OCI-LY1 (cell line): ENCODE measurements at regions not wholly inside any gene's neighbourhood (a gene's known extent, or its start where the extent isn't known, plus 50 kb on each side); places are given as distances from the start of the nearest gene placed in this dataset.

Experiments
- H2AFZ ChIP-seq: fragments of 200-600 bp; sonication (generic), shearing (Covaris generic); 2 replicates; pipeline ENCODE4 v1.6.0; 2014; ENCODE audit warnings: antibody characterized with exemption, mild to moderate bottlenecking, low read length
- H3F3A ChIP-seq: fragments of 200-600 bp; sonication (generic), shearing (Covaris generic); 2 replicates; pipeline ENCODE4 v1.6.0; 2014; ENCODE audit warnings: mild to moderate bottlenecking, antibody characterized with exemption, low read length, moderate library complexity; ENCODE audit not compliant: insufficient read depth
- H3K27ac ChIP-seq: fragments of 200-600 bp; sonication (generic); 2 replicates; pipeline ENCODE4 v1.5.1; 2014; ENCODE audit warnings: low read length, mixed run types, mild to moderate bottlenecking, low read depth; ENCODE audit not compliant: poor library complexity, severe bottlenecking
- H3K27me3 ChIP-seq: fragments of 200-600 bp; sonication (generic); 2 replicates; pipeline ENCODE4 v1.6.0; 2014; ENCODE audit warnings: antibody characterized with exemption, mild to moderate bottlenecking, low read length, moderate library complexity; ENCODE audit not compliant: insufficient read depth
- H3K36me3 ChIP-seq: fragments of 200-600 bp; sonication (generic); 2 replicates; pipeline ENCODE4 v1.6.1; 2014; ENCODE audit warnings: mild to moderate bottlenecking, antibody characterized with exemption, low read length, moderate library complexity, mixed read lengths; ENCODE audit not compliant: insufficient read depth
- H3K4me1 ChIP-seq: fragments of 200-600 bp; sonication (generic); 2 replicates; pipeline ENCODE4 v1.5.1; 2014; ENCODE audit warnings: mild to moderate bottlenecking, low read length, moderate library complexity; ENCODE audit not compliant: insufficient read depth, severe bottlenecking
- H3K4me2 ChIP-seq: fragments of 200-600 bp; sonication (generic), shearing (Covaris generic); 2 replicates; pipeline ENCODE4 v1.6.1; 2014; ENCODE audit warnings: low read length
- H3K4me3 ChIP-seq: fragments of 200-600 bp; sonication (generic); 2 replicates; pipeline ENCODE4 v1.5.1; 2014; ENCODE audit warnings: low read length, low read depth, mild to moderate bottlenecking, mixed read lengths; ENCODE audit not compliant: poor library complexity, severe bottlenecking
- H3K79me2 ChIP-seq: fragments of 200-600 bp; shearing (Covaris generic); 2 replicates; pipeline ENCODE4 v1.6.1; 2016; ENCODE audit warnings: mixed run types, low read length, mixed read lengths; ENCODE audit not compliant: insufficient read depth
- H3K9ac ChIP-seq: fragments of 200-600 bp; sonication (generic), shearing (Covaris generic); 2 replicates; pipeline ENCODE4 v1.6.1; 2014; ENCODE audit warnings: mild to moderate bottlenecking, low read length, mixed read lengths
- H3K9me2 ChIP-seq: fragments of 200-600 bp; sonication (generic), shearing (Covaris generic); 2 replicates; pipeline ENCODE4 v1.6.1; 2014; ENCODE audit warnings: low read depth, mild to moderate bottlenecking, low read length, mixed read lengths
- H3K9me3 ChIP-seq: fragments of 200-600 bp; shearing (Covaris generic); 2 replicates; pipeline ENCODE4 v1.6.1; 2014; ENCODE audit warnings: low read length, mixed read lengths
- H4K20me1 ChIP-seq: fragments of 200-600 bp; sonication (generic), shearing (Covaris generic); 2 replicates; pipeline ENCODE4 v1.6.0; 2016; ENCODE audit warnings: mild to moderate bottlenecking, low read length; ENCODE audit not compliant: insufficient read depth
- CTCF ChIP-seq: fragments of 200-600 bp; sonication (generic), shearing (Covaris generic); IDR thresholded peaks from 2 replicates; pipeline ENCODE4 v1.5.1; 2017; ENCODE audit warnings: mild to moderate bottlenecking, antibody characterized with exemption, low read length, moderate library complexity, mixed read lengths
- EZH2 ChIP-seq: fragments of 200-600 bp; sonication (generic), shearing (Covaris generic); IDR thresholded peaks from 2 replicates; pipeline ENCODE4 v1.8.0; 2017; ENCODE audit warnings: borderline replicate concordance, mixed run types, mild to moderate bottlenecking, antibody characterized with exemption, low read length, moderate library complexity, mixed read lengths

- Histone ChIP-seq H3K4me1 (no peaks in the 10 kb centered on the region), H3K9me2 (no peaks in the 10 kb centered on the region), H3K36me3 (no peaks in the 10 kb centered on the region), H3K4me3 (no peak overlapping the region), H3K79me2 (no peaks in the 10 kb centered on the region), H3K9ac (no peak overlapping the region), H4K20me1 (no peaks in the 10 kb centered on the region), H3K4me2 (no peak overlapping the region), H3F3A (no peaks in the 10 kb centered on the region), H3K27ac (no peak overlapping the region), H3K27me3 (no peaks in the 10 kb centered on the region), H2AFZ (no peak overlapping the region), H3K9me3 (no peaks in the 10 kb centered on the region)
- no peak for TF ChIP-seq EZH2
- TF ChIP-seq CTCF = no peak
Measured at GRCh38 chr11:11770921-11771486, 70.8 kb upstream of the USP47 start.

- H3F3A ChIP-seq = no peaks in the 10 kb centered on the region
- H3K27ac ChIP-seq = no peak overlapping the region
- H3K4me2 ChIP-seq = no peak overlapping the region
- H3K27me3 ChIP-seq = no peaks in the 10 kb centered on the region
- no peaks in the 10 kb centered on the region for H3K9me3 ChIP-seq
- no peaks in the 10 kb centered on the region for H3K79me2 ChIP-seq
- H3K4me1 ChIP-seq = no peaks in the 10 kb centered on the region
- no peak overlapping the region for H3K4me3 ChIP-seq
- TF ChIP-seq EZH2 (no peak), CTCF (no peak)
- no peaks in the 10 kb centered on the region for H4K20me1 ChIP-seq
- no peaks in the 10 kb centered on the region for H3K9me2 ChIP-seq
- H2AFZ ChIP-seq = no peak overlapping the region
- H3K36me3 ChIP-seq = no peaks in the 10 kb centered on the region
- no peak overlapping the region for H3K9ac ChIP-seq
Measured at GRCh38 chr11:11770296-11770695, 71.5 kb upstream of the USP47 start.

GRCh38 chr11:11769782-11770181 lies 72.0 kb upstream of the USP47 start:
- TF ChIP-seq EZH2 = no peak
- TF ChIP-seq CTCF = no peak
- Histone ChIP-seq H3K9me3 (no peaks in the 10 kb centered on the region), H4K20me1 (no peaks in the 10 kb centered on the region), H3K4me1 (no peaks in the 10 kb centered on the region), H3K9me2 (no peaks in the 10 kb centered on the region), H2AFZ (no peak overlapping the region), H3K4me2 (no peak overlapping the region), H3K27ac (no peak overlapping the region), H3F3A (no peaks in the 10 kb centered on the region), H3K27me3 (no peaks in the 10 kb centered on the region), H3K9ac (no peak overlapping the region), H3K36me3 (no peaks in the 10 kb centered on the region), H3K4me3 (no peak overlapping the region), H3K79me2 (no peaks in the 10 kb centered on the region)
